ENCODE measurements at regions not wholly inside any gene's neighbourhood (a gene's known extent, or its start where the extent isn't known, plus 50 kb on each side); places are given as distances from the start of the nearest gene placed in this dataset.

- CTCF ChIA-PET: no interaction called here
- POLR2A ChIA-PET: no interaction called here
Measured at GRCh38 chr5:4418084-4418483, 722.0 kb upstream of the ADAMTS16 start.

GRCh38 chr5:4419281-4419680 is 720.8 kb upstream of the ADAMTS16 start:
- H3K4me1 ChIP-seq (ENCODE audit: control insufficient read depth, insufficient read depth, low read length): no peaks in the 10 kb centered on the region
- CTCF ChIA-PET: interaction anchor here (0.6 kb wide), 1 partner anchor 9 kb away, joined by 3 read pairs; no protein-coding TSS in a partner anchor
- TF ChIP-seq ZNF426 (tag by site-specific recombination; IDR thresholded peaks at IDR 0.05) (no peak), ZNF335 (tag by site-specific recombination; conservative IDR thresholded peaks at IDR 0.05) (no peak), REPIN1 (tag by site-specific recombination; IDR thresholded peaks at IDR 0.05; ENCODE audit: low read depth) (no peak), KLF7 (tag by site-specific recombination; IDR thresholded peaks at IDR 0.05; ENCODE audit: borderline replicate concordance) (no peak), ZNF555 (tag by site-specific recombination; conservative IDR thresholded peaks at IDR 0.05) (no peak), ZBTB8A (tag by site-specific recombination; IDR thresholded peaks at IDR 0.05) (no peak), ZNF280C (tag by site-specific recombination; IDR thresholded peaks at IDR 0.05) (no peak), ZNF221 (tag by site-specific recombination; IDR thresholded peaks at IDR 0.05; ENCODE audit: borderline replicate concordance) (no peak)
- H3K27ac ChIP-seq (ENCODE audit: extremely low read depth, low read depth, low read length): no peak overlapping the region
- H3K4me3 ChIP-seq (ENCODE audit: low read depth, low read length): no peak overlapping the region
- POLR2A ChIA-PET: no interaction called here
- H3K9me3 ChIP-seq (ENCODE audit: control insufficient read depth, insufficient read depth, low read depth, low read length): no peaks in the 10 kb centered on the region
- no peaks in the 10 kb centered on the region for H3K36me3 ChIP-seq (ENCODE audit: control insufficient read depth in 2 of 2, insufficient read depth in 1 of 2, low read length in 2 of 2)

More at GRCh38 chr5:4418084-4418483, 722.0 kb upstream of the ADAMTS16 start:
- H3K4me1 ChIP-seq (ENCODE audit: control insufficient read depth, insufficient read depth, low read length): no peaks in the 10 kb centered on the region
- no peaks in the 10 kb centered on the region for H3K36me3 ChIP-seq (ENCODE audit: control insufficient read depth in 2 of 2, insufficient read depth in 1 of 2, low read length in 2 of 2)
- H3K4me3 ChIP-seq (ENCODE audit: low read depth, low read length): no peak overlapping the region
- no peak overlapping the region for H3K27ac ChIP-seq (ENCODE audit: extremely low read depth, low read depth, low read length)
- no peaks in the 10 kb centered on the region for H3K9me3 ChIP-seq (ENCODE audit: control insufficient read depth, insufficient read depth, low read depth, low read length)
- TF ChIP-seq ZNF707 (tag by site-specific recombination; IDR thresholded peaks at IDR 0.05) (no peak), KLF8 (tag by site-specific recombination; IDR thresholded peaks at IDR 0.05) (no peak), ZNF175 (tag by site-specific recombination; IDR thresholded peaks at IDR 0.05) (no peak), AEBP2 (tag by site-specific recombination; IDR thresholded peaks at IDR 0.05; ENCODE audit: borderline replicate concordance) (no peak), ZNF777 (tag by site-specific recombination; IDR thresholded peaks at IDR 0.05; ENCODE audit: borderline replicate concordance) (no peak), ZNF501 (tag by site-specific recombination; IDR thresholded peaks at IDR 0.05) (no peak), HIC1 (tag by site-specific recombination; IDR thresholded peaks at IDR 0.05) (no peak), ZNF138 (tag by site-specific recombination; IDR thresholded peaks at IDR 0.05; ENCODE audit: borderline replicate concordance) (no peak), KLF7 (tag by site-specific recombination; IDR thresholded peaks at IDR 0.05; ENCODE audit: borderline replicate concordance) (no peak), ELK4 (IDR thresholded peaks at IDR 0.05; ENCODE audit: borderline replicate concordance, low read depth, low read length) (no peak)
